Right lobe of liver (tissue), 4 donors: ENCODE measurements at regions not wholly inside any gene's neighbourhood (a gene's known extent, or its start where the extent isn't known, plus 50 kb on each side); places are given as distances from the start of the nearest gene placed in this dataset.

Experiments used
- POLR2A ChIP-seq: fragments of 450-650 bp; IDR thresholded peaks from one replicate; pipeline ENCODE4 v1.6.1; 2017; ENCODE audit warnings: antibody characterized with exemption, mild to moderate bottlenecking
- TF ChIP-seq, protein P1 (sequence below), 4 donors: fragments of 200-600 bp in 3 of 4; fragments of 450-650 bp in 1 of 4; IDR thresholded peaks; one replicate each; pipeline versions ENCODE4 v1.5.1 to v1.8.0; 2016 to 2022; ENCODE audit warnings: antibody characterized with exemption in 4 of 4, mild to moderate bottlenecking in 2 of 4
- donor health status: DM: no; HTN: no; CAD: no.
- donor health status: DM: no; HTN: no; CAD: no.
- donor health status: DM: no; HTN: yes; CAD: no.

DNA sequence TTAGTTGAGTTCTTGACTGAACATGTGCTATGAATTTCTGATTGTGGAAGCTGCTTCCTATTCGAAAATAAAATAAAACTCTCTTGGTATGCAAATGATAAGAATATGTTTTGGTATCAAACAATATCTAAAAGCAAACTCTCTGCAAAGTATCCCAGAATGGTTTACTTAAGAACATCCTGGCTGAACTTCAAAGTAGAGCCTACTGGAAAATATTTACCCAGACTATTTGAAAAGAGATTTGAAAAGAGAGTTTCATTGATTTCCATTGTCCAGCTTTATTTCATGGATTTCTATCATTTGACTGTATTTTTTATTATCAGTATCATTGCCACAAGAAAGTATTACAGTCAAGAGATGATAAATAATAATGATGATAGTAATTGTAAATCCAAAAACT is 171.1 kb upstream of the SLC7A11 start:
- TF ChIP-seq, protein P1, sequence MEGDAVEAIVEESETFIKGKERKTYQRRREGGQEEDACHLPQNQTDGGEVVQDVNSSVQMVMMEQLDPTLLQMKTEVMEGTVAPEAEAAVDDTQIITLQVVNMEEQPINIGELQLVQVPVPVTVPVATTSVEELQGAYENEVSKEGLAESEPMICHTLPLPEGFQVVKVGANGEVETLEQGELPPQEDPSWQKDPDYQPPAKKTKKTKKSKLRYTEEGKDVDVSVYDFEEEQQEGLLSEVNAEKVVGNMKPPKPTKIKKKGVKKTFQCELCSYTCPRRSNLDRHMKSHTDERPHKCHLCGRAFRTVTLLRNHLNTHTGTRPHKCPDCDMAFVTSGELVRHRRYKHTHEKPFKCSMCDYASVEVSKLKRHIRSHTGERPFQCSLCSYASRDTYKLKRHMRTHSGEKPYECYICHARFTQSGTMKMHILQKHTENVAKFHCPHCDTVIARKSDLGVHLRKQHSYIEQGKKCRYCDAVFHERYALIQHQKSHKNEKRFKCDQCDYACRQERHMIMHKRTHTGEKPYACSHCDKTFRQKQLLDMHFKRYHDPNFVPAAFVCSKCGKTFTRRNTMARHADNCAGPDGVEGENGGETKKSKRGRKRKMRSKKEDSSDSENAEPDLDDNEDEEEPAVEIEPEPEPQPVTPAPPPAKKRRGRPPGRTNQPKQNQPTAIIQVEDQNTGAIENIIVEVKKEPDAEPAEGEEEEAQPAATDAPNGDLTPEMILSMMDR (IDR thresholded peaks at IDR 0.05) = no peak
- TF ChIP-seq POLR2A = no peak
